H1 (cell line): ENCODE measurements at regions not wholly inside any gene's neighbourhood (a gene's known extent, or its start where the extent isn't known, plus 50 kb on each side); places are given as distances from the start of the nearest gene placed in this dataset.

ENCODE experiments used
- CTCF ChIA-PET: fragments of 300-600 bp; sonication (Branson Sonifier 250); formaldehyde crosslinking; loops from one replicate; lab custom pipeline; 2021; ENCODE audit not compliant: partially characterized antibody; lab: Charles Lee
- POLR2A ChIA-PET: fragments of 300-600 bp; sonication (Branson Sonifier 250); formaldehyde crosslinking; loops from one replicate; lab custom pipeline; 2021; ENCODE audit warnings: inconsistent platforms; ENCODE audit not compliant: partially characterized antibody; lab: Charles Lee
- DNase-seq, 2 experiments: peaks; one replicate each; pipeline versions ENCODE4 v3.0.0 to v3.0.0-alpha.2; 2010 to 2022; ENCODE audit warnings: low spot score in 2 of 2, low read depth in 1 of 2, mixed read lengths in 1 of 2
- FAIRE-seq: peaks from 2 replicates; lab custom pipeline; 2011; peaks lifted over from hg19 to GRCh38; lab: Jason Lieb, UNC
- H2AFZ ChIP-seq: 2 replicates; pipeline ENCODE4 v1.8.1; 2012; ENCODE audit warnings: low read length, inconsistent platforms
- H2AK5ac ChIP-seq: 2 replicates; pipeline ENCODE4 v1.6.1; 2013; ENCODE audit warnings: low read depth, low read length
- H2BK120ac ChIP-seq: replicated peaks from 2 replicates; pipeline ENCODE3; 2013; ENCODE audit warnings: low read depth, low read length, inconsistent platforms
- H2BK12ac ChIP-seq: 2 replicates; pipeline ENCODE4 v1.6.1; 2013; ENCODE audit warnings: low read depth, low read length
- H2BK15ac ChIP-seq: 2 replicates; pipeline ENCODE4 v1.6.1; 2013; ENCODE audit warnings: low read length
- H2BK20ac ChIP-seq: 2 replicates; pipeline ENCODE4 v1.6.1; 2013; ENCODE audit warnings: low read length
- H2BK5ac ChIP-seq: 2 replicates; pipeline ENCODE4 v1.6.1; 2013; ENCODE audit warnings: low read depth, low read length
- H3K14ac ChIP-seq: 2 replicates; pipeline ENCODE4 v1.6.1; 2013; ENCODE audit warnings: inconsistent platforms; ENCODE audit not compliant: insufficient read length
- H3K18ac ChIP-seq: 2 replicates; pipeline ENCODE4 v1.6.1; 2013; ENCODE audit warnings: low read length; ENCODE audit errors: extremely low read depth
- H3K23ac ChIP-seq: 2 replicates; pipeline ENCODE4 v1.6.1; 2013; ENCODE audit warnings: inconsistent platforms; ENCODE audit not compliant: insufficient read length
- H3K23me2 ChIP-seq: 2 replicates; pipeline ENCODE4 v1.6.1; 2013; ENCODE audit warnings: low read depth, low read length
- H3K27ac ChIP-seq: 2 replicates; pipeline ENCODE4 v1.6.1; 2011; ENCODE audit warnings: low read depth, low read length, inconsistent platforms
- H3K27me3 ChIP-seq, 4 experiments: replicated peaks in 1 of 4; 1 replicate in 1 of 4; 2 replicates in 3 of 4; pipeline versions ENCODE4 v1.6.1 to v1.8.1; 2011 to 2013; ENCODE audit warnings: low read length in 3 of 4, mild to moderate bottlenecking in 3 of 4, inconsistent platforms in 2 of 4, mixed read lengths in 2 of 4, moderate library complexity in 1 of 4; ENCODE audit not compliant: control insufficient read depth in 3 of 4, insufficient read depth in 3 of 4; ENCODE audit errors: extremely low read depth in 1 of 4
- H3K36me3 ChIP-seq, 4 experiments: 2 replicates each; pipeline versions ENCODE4 v1.6.1 to v1.8.1; 2011 to 2013; ENCODE audit warnings: mild to moderate bottlenecking in 4 of 4, low read length in 3 of 4, moderate library complexity in 2 of 4, control low read depth in 1 of 4, inconsistent platforms in 1 of 4; ENCODE audit not compliant: insufficient read depth in 4 of 4, control insufficient read depth in 2 of 4
- H3K4ac ChIP-seq: replicated peaks from 2 replicates; pipeline ENCODE3; 2013; ENCODE audit warnings: low read length, low read depth, mixed read lengths, inconsistent platforms; ENCODE audit not compliant: insufficient read length
- H3K4me1 ChIP-seq, 4 experiments: replicated peaks in 1 of 4; 1 replicate in 1 of 4; 2 replicates in 3 of 4; pipeline versions ENCODE4 v1.6.1 to v1.8.1; 2011 to 2013; ENCODE audit warnings: low read length in 3 of 4, inconsistent platforms in 2 of 4, mixed read lengths in 1 of 4; ENCODE audit not compliant: insufficient read depth in 4 of 4, control insufficient read depth in 3 of 4
- H3K4me2 ChIP-seq, 2 experiments: 2 replicates each; pipeline versions ENCODE4 v1.6.1 to v1.8.1; 2011 to 2013; ENCODE audit warnings: low read depth in 2 of 2, low read length in 2 of 2, control low read depth in 1 of 2, inconsistent platforms in 1 of 2, mild to moderate bottlenecking in 1 of 2; ENCODE audit not compliant: insufficient read depth in 1 of 2
- H3K4me3 ChIP-seq, 4 experiments: fragments of 200-600, 300-600 bp in 1 of 4; sonication (generic), shearing (Covaris generic), sonication (Bioruptor Twin) in 1 of 4; 2 replicates each; pipeline versions ENCODE4 v1.5.1 to v1.8.1; 2011 to 2016; ENCODE audit warnings: low read length in 4 of 4, low read depth in 3 of 4, control low read depth in 2 of 4, inconsistent platforms in 2 of 4, mild to moderate bottlenecking in 2 of 4, mixed read lengths in 1 of 4, moderate library complexity in 1 of 4; ENCODE audit not compliant: insufficient read depth in 2 of 4; ENCODE audit errors: extremely low read depth in 1 of 4
- H3K56ac ChIP-seq: replicated peaks from 2 replicates; pipeline ENCODE3; 2013; ENCODE audit warnings: low read depth, mild to moderate bottlenecking, mixed read lengths, low read length, inconsistent platforms; ENCODE audit not compliant: insufficient read length
- H3K79me1 ChIP-seq: 2 replicates; pipeline ENCODE4 v1.6.1; 2013; ENCODE audit warnings: low read depth, low read length, control low read depth
- H3K79me2 ChIP-seq, 2 experiments: 2 replicates each; pipeline versions ENCODE4 v1.6.1 to v1.8.1; 2012 to 2013; ENCODE audit warnings: low read length in 2 of 2, mild to moderate bottlenecking in 2 of 2, inconsistent platforms in 1 of 2; ENCODE audit not compliant: insufficient read depth in 2 of 2, control insufficient read depth in 1 of 2
- H3K9ac ChIP-seq, 4 experiments: replicated peaks in 1 of 4; 1 replicate in 1 of 4; 2 replicates in 3 of 4; pipeline versions ENCODE4 v1.6.1 to v1.8.1; 2011 to 2013; ENCODE audit warnings: low read depth in 3 of 4, low read length in 3 of 4, control low read depth in 2 of 4, mild to moderate bottlenecking in 2 of 4, moderate library complexity in 2 of 4, inconsistent platforms in 1 of 4; ENCODE audit errors: extremely low read depth in 1 of 4
- H3K9me3 ChIP-seq, 2 experiments: 2 replicates each; pipeline versions ENCODE4 v1.6.1 to v1.8.1; 2012 to 2013; ENCODE audit warnings: mild to moderate bottlenecking in 2 of 2, moderate library complexity in 2 of 2, control low read depth in 1 of 2, inconsistent platforms in 1 of 2, low read depth in 1 of 2, low read length in 1 of 2, mixed read lengths in 1 of 2; ENCODE audit not compliant: insufficient read depth in 2 of 2
- H4K20me1 ChIP-seq, 2 experiments: replicated peaks in 1 of 2; 2 replicates each; pipeline versions ENCODE3 to v1.8.1; 2011 to 2013; ENCODE audit warnings: inconsistent platforms in 2 of 2, low read length in 2 of 2, mild to moderate bottlenecking in 1 of 2; ENCODE audit not compliant: insufficient read depth in 2 of 2, control insufficient read depth in 1 of 2
- H4K5ac ChIP-seq: 2 replicates; pipeline ENCODE4 v1.6.1; 2013; ENCODE audit warnings: low read length, low read depth, mixed read lengths, inconsistent platforms; ENCODE audit not compliant: insufficient read length
- H4K8ac ChIP-seq: 2 replicates; pipeline ENCODE4 v1.8.0; 2013; ENCODE audit warnings: mild to moderate bottlenecking, moderate library complexity, low read length, inconsistent platforms; ENCODE audit not compliant: insufficient read depth; ENCODE audit errors: extremely low read depth
- H4K91ac ChIP-seq: replicated peaks from 2 replicates; pipeline ENCODE3; 2013; ENCODE audit warnings: low read length, mixed read lengths, inconsistent platforms; ENCODE audit not compliant: insufficient read length
- CBX8 ChIP-seq: fragments of 300-800, 300-1000 bp; sonication (generic); IDR thresholded peaks from 2 replicates; pipeline ENCODE4 v1.7.1; 2016; ENCODE audit warnings: low read depth, low read length, borderline replicate concordance
- EGR1 ChIP-seq: IDR thresholded peaks from 2 replicates; pipeline ENCODE4 v1.6.1; 2011; ENCODE audit warnings: low read depth, low read length, borderline replicate concordance
- SAP30 ChIP-seq: fragments of 300-600 bp; sonication (generic); IDR thresholded peaks from 2 replicates; pipeline ENCODE4 v1.7.1; 2012; ENCODE audit warnings: low read length, moderate library complexity, mild to moderate bottlenecking, inconsistent platforms; ENCODE audit not compliant: insufficient read depth, insufficient replicate concordance
- TCF12 ChIP-seq: IDR thresholded peaks from 2 replicates; pipeline ENCODE4 v1.6.1; 2011; ENCODE audit warnings: low read depth, mild to moderate bottlenecking, low read length
- WGBS, 2 experiments: shearing (Covaris generic) in 1 of 2; methylation state at CpG; one replicate each; pipeline versions ENCODE4 v1.1.6 to v1.1.7; 2013 to 2015; ENCODE audit warnings: low lambda C conversion rate in 2 of 2, mixed read lengths in 2 of 2, inconsistent platforms in 1 of 2, low coverage in 1 of 2, missing lambda C conversion rate in 1 of 2; ENCODE audit not compliant: insufficient replicate concordance in 2 of 2, insufficient coverage in 1 of 2, insufficient read length in 1 of 2; ENCODE audit errors: extremely low coverage in 1 of 2, missing lambda C conversion rate in 1 of 2; 5-methylcytosine and 5-hydroxymethylcytosine counted together

GRCh38 chr17:79276821-79277220, 202.2 kb downstream of the ENGASE start:
- Histone ChIP-seq H4K8ac (no peak overlapping the region), H2BK15ac (no peak overlapping the region)
- ChIA-PET POLR2A (no interaction called here), CTCF (interaction anchor here (0.6 to 3.1 kb wide), 8 partner anchors 10 to 1190 kb away, joined by 3 to 10 read pairs (median 3); no protein-coding TSS in a partner anchor)
- TF ChIP-seq SAP30 (no peak), CBX8 (no peak), TCF12 (no peak), EGR1 (no peak)
- TF ChIP-seq, all 59 proteins: peak for 0
- Histone ChIP-seq H2AK5ac (no peak overlapping the region), H3K18ac (no peak overlapping the region), H2BK5ac (no peak overlapping the region), H2AFZ (no peak overlapping the region), H2BK12ac (no peak overlapping the region), H3K14ac (no peak overlapping the region), H3K27me3 (no peaks in the 10 kb centered on the region), H3K79me2 (no peaks in the 10 kb centered on the region), H3K27ac (no peak overlapping the region), H3K56ac (no peak overlapping the region), H3K36me3 (no peaks in the 10 kb centered on the region), H4K20me1 (peaks cover 0 to 3% of the 10 kb centered on the region in 2 experiments), H3K23ac (no peak overlapping the region), H3K4ac (no peak overlapping the region), H2BK120ac (no peak overlapping the region), H4K5ac (no peak overlapping the region), H3K4me3 (no peak overlapping the region), H3K9ac (no peak overlapping the region), H4K91ac (no peak overlapping the region), H3K4me1 (peaks cover 0 to 5% (median 0%) of the 10 kb centered on the region in 4 experiments; a peak in 1 of 7 replicates), H3K4me2 (no peak overlapping the region), H2BK20ac (no peak overlapping the region), H3K79me1 (no peaks in the 10 kb centered on the region), H3K9me3 (no peaks in the 10 kb centered on the region), H3K23me2 (0 out of 2 replicates have a peak, but pooled peaks cover 3% of the 10 kb centered on the region)
- no peak for DNase-seq
- FAIRE-seq: no peak
- 85% methylated on average over 3 of the region's 3 CpGs; no CpG with 5 or more reads in 1 of the 2 experiments for WGBS, 2 experiments
